IPS-18c (cell line): ENCODE measurements at regions not wholly inside any gene's neighbourhood (a gene's known extent, or its start where the extent isn't known, plus 50 kb on each side); places are given as distances from the start of the nearest gene placed in this dataset.

Experiments used
- H3K4me3 ChIP-seq: 2 replicates; pipeline ENCODE4 v1.7.0; 2013; ENCODE audit warnings: low read depth, mild to moderate bottlenecking, low read length, moderate library complexity; ENCODE audit not compliant: insufficient read depth
- H3K9me3 ChIP-seq: one replicate; pipeline ENCODE4 v1.6.1; 2013; ENCODE audit warnings: mild to moderate bottlenecking, low read length, moderate library complexity; ENCODE audit not compliant: control insufficient read depth, insufficient read depth

- Histone ChIP-seq H3K4me3 (no peak overlapping the region), H3K9me3 (no peaks in the 10 kb centered on the region)
Observed at GRCh38 chr18:75831960-75832359, 404.5 kb upstream of the SMIM21 start.

- no peaks in the 10 kb centered on the region for H3K9me3 ChIP-seq
- no peak overlapping the region for H3K4me3 ChIP-seq
Observed at GRCh38 chr18:75830828-75831227, 403.3 kb upstream of the SMIM21 start.

GRCh38 chr18:75829091-75829490 lies 401.6 kb upstream of the SMIM21 start:
- peaks cover 6% of the 10 kb centered on the region for H3K9me3 ChIP-seq

GRCh38 chr18:75828379-75828778 lies 400.9 kb upstream of the SMIM21 start:
- no peak overlapping the region for H3K4me3 ChIP-seq

More at GRCh38 chr18:75829091-75829490, 401.6 kb upstream of the SMIM21 start:
- H3K4me3 ChIP-seq: no peak overlapping the region

GRCh38 chr18:75827751-75828287 lies 400.3 kb upstream of the SMIM21 start:
- H3K9me3 ChIP-seq: peaks cover 6% of the 10 kb centered on the region
- H3K4me3 ChIP-seq: no peak overlapping the region

More at GRCh38 chr18:75828379-75828778, 400.9 kb upstream of the SMIM21 start:
- H3K9me3 ChIP-seq: peaks cover 6% of the 10 kb centered on the region

- no peak overlapping the region for H3K4me3 ChIP-seq
- H3K9me3 ChIP-seq: peaks cover 6% of the 10 kb centered on the region
Observed at GRCh38 chr18:75824661-75825060, 397.2 kb upstream of the SMIM21 start.

- no peak overlapping the region for H3K4me3 ChIP-seq
- peaks cover 6% of the 10 kb centered on the region for H3K9me3 ChIP-seq
Observed at GRCh38 chr18:75823471-75823870, 396.0 kb upstream of the SMIM21 start.

GRCh38 chr18:75818383-75818782 lies 390.9 kb upstream of the SMIM21 start:
- Histone ChIP-seq H3K4me3 (no peak overlapping the region), H3K9me3 (no peaks in the 10 kb centered on the region)

GRCh38 chr18:75815767-75816166 lies 388.3 kb upstream of the SMIM21 start:
- H3K4me3 ChIP-seq: no peak overlapping the region
- no peaks in the 10 kb centered on the region for H3K9me3 ChIP-seq

- Histone ChIP-seq H3K9me3 (no peaks in the 10 kb centered on the region), H3K4me3 (no peak overlapping the region)
Observed at GRCh38 chr18:75812761-75813160, 385.3 kb upstream of the SMIM21 start.

GRCh38 chr18:75810961-75811551 lies 383.6 kb upstream of the SMIM21 start:
- Histone ChIP-seq H3K4me3 (no peak overlapping the region), H3K9me3 (no peaks in the 10 kb centered on the region)

- H3K9me3 ChIP-seq: no peaks in the 10 kb centered on the region
- H3K4me3 ChIP-seq: no peak overlapping the region
Observed at GRCh38 chr18:75810516-75810915, 383.0 kb upstream of the SMIM21 start.

- Histone ChIP-seq H3K9me3 (no peaks in the 10 kb centered on the region), H3K4me3 (no peak overlapping the region)
Observed at GRCh38 chr18:75809926-75810255, 382.4 kb upstream of the SMIM21 start.

- no peaks in the 10 kb centered on the region for H3K9me3 ChIP-seq
Observed at GRCh38 chr18:75809151-75809925, 381.8 kb upstream of the SMIM21 start.

GRCh38 chr18:75805265-75805664 lies 377.8 kb upstream of the SMIM21 start:
- Histone ChIP-seq H3K9me3 (no peaks in the 10 kb centered on the region), H3K4me3 (no peak overlapping the region)

More at GRCh38 chr18:75809151-75809925, 381.8 kb upstream of the SMIM21 start:
- H3K4me3 ChIP-seq: no peak overlapping the region

GRCh38 chr18:75802681-75803080 lies 375.2 kb upstream of the SMIM21 start:
- Histone ChIP-seq H3K9me3 (no peaks in the 10 kb centered on the region), H3K4me3 (no peak overlapping the region)

- no peaks in the 10 kb centered on the region for H3K9me3 ChIP-seq
- no peak overlapping the region for H3K4me3 ChIP-seq
Observed at GRCh38 chr18:75801178-75801577, 373.7 kb upstream of the SMIM21 start.

- Histone ChIP-seq H3K9me3 (no peaks in the 10 kb centered on the region), H3K4me3 (no peak overlapping the region)
Observed at GRCh38 chr18:75800331-75800648, 372.8 kb upstream of the SMIM21 start.
